IPS-20b (cell line): ENCODE measurements at regions not wholly inside any gene's neighbourhood (a gene's known extent, or its start where the extent isn't known, plus 50 kb on each side); places are given as distances from the start of the nearest gene placed in this dataset.
"Not testable (repeated sequence)": the region's sequence is repeated elsewhere in the genome, so short reads cannot be mapped to it uniquely, and the experiment has no call there.

Source experiments
- H3K27ac ChIP-seq: one replicate; pipeline ENCODE4 v1.5.1; 2013; ENCODE audit warnings: low read length
- H3K27me3 ChIP-seq: 2 replicates; pipeline ENCODE4 v1.6.1; 2013; ENCODE audit warnings: mild to moderate bottlenecking, low read length, inconsistent platforms; ENCODE audit not compliant: insufficient read depth
- H3K36me3 ChIP-seq: 2 replicates; pipeline ENCODE4 v1.6.1; 2013; ENCODE audit warnings: low read depth, mild to moderate bottlenecking, inconsistent platforms, low read length, moderate library complexity; ENCODE audit not compliant: insufficient read depth
- H3K4me1 ChIP-seq: 2 replicates; pipeline ENCODE4 v1.6.1; 2013; ENCODE audit warnings: mild to moderate bottlenecking, control low read depth, inconsistent platforms, low read length, moderate library complexity; ENCODE audit not compliant: insufficient read depth
- H3K4me3 ChIP-seq: 2 replicates; pipeline ENCODE4 v1.5.1; 2013; ENCODE audit warnings: mild to moderate bottlenecking, low read length, inconsistent platforms
- H3K9ac ChIP-seq: 2 replicates; pipeline ENCODE4 v1.6.1; 2013; ENCODE audit warnings: low read depth, mild to moderate bottlenecking, inconsistent platforms, low read length, moderate library complexity
- H3K9me3 ChIP-seq: 2 replicates; pipeline ENCODE4 v1.6.1; 2013; ENCODE audit warnings: mild to moderate bottlenecking, low read depth, low read length, inconsistent platforms; ENCODE audit not compliant: insufficient read depth

DNA sequence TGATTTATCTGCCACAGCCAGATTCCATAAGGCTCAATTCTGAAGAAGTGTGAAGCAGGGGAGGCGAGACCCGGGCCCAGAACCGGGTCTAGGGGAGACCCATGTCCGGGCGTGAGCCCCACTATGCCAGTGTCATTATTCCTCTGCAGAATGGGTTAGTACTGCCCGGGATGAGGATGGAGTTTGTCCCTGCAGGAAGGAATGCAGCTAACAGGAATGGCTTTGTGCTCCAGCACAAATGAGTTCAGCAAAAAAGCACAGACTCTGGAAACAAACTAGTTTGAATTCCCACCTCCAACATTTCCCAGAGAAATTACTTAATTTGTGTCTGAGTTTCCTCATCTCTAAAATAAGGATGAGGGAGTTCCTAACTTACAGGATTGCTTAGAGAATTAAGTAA, 202.9 kb downstream of the SYK start:
- Histone ChIP-seq H3K9me3 (peaks cover 10% of the 10 kb centered on the region), H3K4me1 (no peaks in the 10 kb centered on the region), H3K27me3 (no peaks in the 10 kb centered on the region), H3K36me3 (no peaks in the 10 kb centered on the region), H3K27ac (no peak overlapping the region), H3K9ac (no peak overlapping the region), H3K4me3 (no peak overlapping the region)

DNA sequence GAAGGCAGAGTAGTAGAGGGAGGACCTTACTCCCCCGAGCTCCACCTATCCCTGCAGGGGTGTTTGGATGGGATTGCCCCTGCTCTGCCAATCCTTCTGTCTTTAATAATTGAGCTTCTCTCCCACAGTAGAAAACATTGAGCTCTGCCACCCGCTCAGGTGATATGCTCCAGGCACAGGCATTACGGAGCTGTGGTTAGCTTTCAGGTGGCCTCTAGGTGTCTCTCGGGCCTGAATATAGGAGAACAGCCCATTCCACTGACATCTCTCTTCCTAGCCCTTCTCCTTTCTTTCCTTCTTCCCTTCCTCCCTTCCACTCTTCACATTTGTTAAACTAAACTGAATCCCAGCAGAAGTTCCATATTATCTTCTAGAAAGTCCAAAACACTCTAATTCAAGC, 203.4 kb downstream of the SYK start:
- Histone ChIP-seq H3K4me3 (no peak overlapping the region), H3K27ac (no peak overlapping the region), H3K4me1 (no peaks in the 10 kb centered on the region), H3K9me3 (peaks cover 10% of the 10 kb centered on the region), H3K27me3 (no peaks in the 10 kb centered on the region), H3K9ac (no peak overlapping the region), H3K36me3 (no peaks in the 10 kb centered on the region)

DNA sequence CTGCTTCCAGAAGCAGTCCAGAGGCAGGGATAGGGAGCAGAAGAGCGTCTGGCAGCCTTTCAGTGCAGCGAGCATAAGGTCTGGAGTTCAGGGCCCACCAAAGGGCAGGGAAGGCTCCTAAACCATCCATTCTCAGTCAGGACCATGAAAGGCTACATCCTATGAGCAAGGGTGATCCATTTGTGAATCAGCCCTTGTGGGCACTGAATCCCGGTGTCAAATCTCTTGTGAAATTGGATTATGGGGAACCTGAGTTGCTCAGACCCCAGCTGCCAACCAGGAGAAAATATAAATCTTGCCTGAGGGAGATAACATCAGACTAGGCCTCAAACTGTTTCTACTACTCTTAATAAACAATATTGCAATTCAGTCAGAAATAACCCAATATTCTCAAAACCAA, 204.4 kb downstream of the SYK start:
- H3K27me3 ChIP-seq: no peaks in the 10 kb centered on the region

DNA sequence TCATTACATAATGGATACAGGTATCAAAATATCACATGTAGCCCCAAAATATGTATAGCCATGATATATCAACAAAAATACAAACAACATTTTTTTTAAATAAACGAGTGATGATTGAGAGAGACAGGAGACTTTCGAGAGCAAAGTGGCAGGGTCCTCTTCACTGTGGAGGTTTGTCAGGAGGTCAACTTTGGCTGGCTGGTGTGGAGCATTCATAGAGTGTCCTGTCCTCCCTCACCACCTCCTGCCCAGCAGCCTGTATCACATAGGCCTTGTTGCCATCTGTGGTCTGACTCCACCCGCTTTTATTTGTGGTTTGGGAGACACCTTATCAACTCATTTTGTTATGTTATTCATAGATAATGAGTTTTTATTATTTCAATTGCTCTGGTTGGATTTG, 206.9 kb downstream of the SYK start:
- Histone ChIP-seq H3K27me3 (no peaks in the 10 kb centered on the region), H3K9ac (no peak overlapping the region), H3K27ac (no peak overlapping the region), H3K4me1 (no peaks in the 10 kb centered on the region), H3K9me3 (no peaks in the 10 kb centered on the region; the same call in 1 of the 2 replicates), H3K4me3 (no peak overlapping the region), H3K36me3 (no peaks in the 10 kb centered on the region)

More for the DNA sequence above, 204.4 kb downstream of the SYK start:
- Histone ChIP-seq H3K4me3 (no peak overlapping the region), H3K9ac (no peak overlapping the region), H3K27ac (no peak overlapping the region), H3K9me3 (peaks cover 10% of the 10 kb centered on the region), H3K36me3 (no peaks in the 10 kb centered on the region), H3K4me1 (no peaks in the 10 kb centered on the region)

DNA sequence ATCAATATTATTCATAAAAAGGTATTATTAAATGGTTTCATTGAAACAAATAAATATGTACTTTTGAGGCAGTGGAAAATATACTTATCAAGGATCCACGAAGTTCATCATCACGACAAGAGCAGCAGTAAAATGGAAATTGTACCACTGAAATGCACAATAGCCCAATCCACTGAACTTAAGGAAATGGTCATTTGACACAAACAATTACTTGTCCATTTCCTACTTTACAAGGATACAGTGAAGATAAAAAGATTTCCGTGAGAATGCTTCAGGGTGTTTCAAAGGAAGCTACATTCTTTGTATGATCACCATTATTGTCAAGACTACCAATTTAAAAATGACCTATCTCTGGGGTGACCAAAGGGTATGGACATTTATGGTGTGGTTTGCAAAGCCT, 210.3 kb downstream of the SYK start:
- no peaks in the 10 kb centered on the region for H3K4me1 ChIP-seq
- H3K36me3 ChIP-seq: no peaks in the 10 kb centered on the region
- no peak overlapping the region for H3K9ac ChIP-seq
- no peak overlapping the region for H3K4me3 ChIP-seq
- no peaks in the 10 kb centered on the region for H3K9me3 ChIP-seq
- H3K27ac ChIP-seq: no peak overlapping the region
- no peaks in the 10 kb centered on the region for H3K27me3 ChIP-seq

DNA sequence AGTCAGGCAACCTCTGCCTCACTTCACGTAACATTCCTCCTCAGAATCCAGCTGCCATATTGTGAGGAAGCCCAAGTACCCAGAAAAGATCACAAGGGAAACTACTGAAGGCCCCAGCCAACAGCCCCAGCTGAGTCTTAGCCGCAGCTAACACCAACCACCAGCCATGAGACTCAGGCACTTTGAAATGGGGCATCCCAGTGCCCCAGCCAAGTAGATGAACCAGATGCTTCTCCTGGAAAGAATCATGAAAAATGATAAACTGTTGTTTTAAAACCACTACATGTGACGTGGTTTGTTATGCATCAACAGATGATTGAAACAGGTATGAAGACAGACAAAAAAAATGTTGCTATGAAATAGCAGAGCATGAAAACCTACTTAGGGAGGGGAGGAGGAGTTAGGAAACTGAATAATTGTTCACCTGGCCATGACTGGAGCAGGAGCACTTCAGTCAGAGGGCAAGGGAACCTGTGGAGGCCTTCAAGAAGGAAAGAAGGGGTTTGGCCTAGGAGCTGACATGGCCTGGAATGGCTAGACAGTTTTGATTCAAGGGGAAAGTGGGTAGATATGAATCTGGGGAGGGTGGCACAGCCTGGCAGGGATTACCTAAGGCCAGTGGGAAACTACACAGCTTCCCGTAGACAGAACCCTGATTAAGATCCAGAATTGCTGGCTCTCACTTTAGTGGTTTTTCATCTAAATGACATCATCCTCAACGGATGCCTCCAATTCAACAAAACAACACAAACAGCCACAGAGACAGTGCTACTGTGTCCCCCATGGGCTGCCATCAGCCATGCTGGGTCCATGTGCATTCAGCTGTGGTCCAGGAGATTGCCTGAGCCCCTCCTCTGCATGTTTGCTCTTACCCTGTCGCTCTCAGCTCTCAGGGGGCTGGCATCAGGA, 211.6 kb downstream of the SYK start:
- H3K36me3 ChIP-seq: no peaks in the 10 kb centered on the region
- no peak overlapping the region for H3K27ac ChIP-seq
- H3K27me3 ChIP-seq: no peaks in the 10 kb centered on the region
- no peaks in the 10 kb centered on the region for H3K9me3 ChIP-seq
- H3K4me1 ChIP-seq: no peaks in the 10 kb centered on the region
- no peak overlapping the region for H3K4me3 ChIP-seq
- H3K9ac ChIP-seq: no peak overlapping the region

DNA sequence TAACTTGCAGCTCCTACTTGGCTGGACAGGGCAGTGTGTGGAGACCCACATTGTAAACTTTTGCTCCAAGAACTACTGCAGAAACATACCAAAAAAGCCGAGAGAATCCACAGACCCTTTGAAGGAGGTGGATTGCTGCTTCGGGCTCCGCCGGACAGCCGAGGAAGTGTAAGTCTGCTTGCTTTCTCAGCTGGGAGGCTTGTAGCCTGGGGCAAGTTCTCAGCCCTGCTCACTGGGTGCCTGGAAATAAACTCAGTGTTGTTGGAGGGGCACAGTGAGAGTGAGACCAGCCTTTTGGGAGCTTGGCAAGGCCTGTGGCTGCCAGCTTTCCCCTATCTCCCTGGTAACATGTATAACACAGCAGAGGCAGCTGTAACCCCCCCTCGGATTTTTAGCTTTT, 215.6 kb downstream of the SYK start:
- Histone ChIP-seq H3K4me3 (no peak overlapping the region), H3K27ac (no peak overlapping the region), H3K9ac (no peak overlapping the region), H3K27me3 (no peaks in the 10 kb centered on the region), H3K9me3 (no peaks in the 10 kb centered on the region), H3K36me3 (no peaks in the 10 kb centered on the region), H3K4me1 (no peaks in the 10 kb centered on the region)

DNA sequence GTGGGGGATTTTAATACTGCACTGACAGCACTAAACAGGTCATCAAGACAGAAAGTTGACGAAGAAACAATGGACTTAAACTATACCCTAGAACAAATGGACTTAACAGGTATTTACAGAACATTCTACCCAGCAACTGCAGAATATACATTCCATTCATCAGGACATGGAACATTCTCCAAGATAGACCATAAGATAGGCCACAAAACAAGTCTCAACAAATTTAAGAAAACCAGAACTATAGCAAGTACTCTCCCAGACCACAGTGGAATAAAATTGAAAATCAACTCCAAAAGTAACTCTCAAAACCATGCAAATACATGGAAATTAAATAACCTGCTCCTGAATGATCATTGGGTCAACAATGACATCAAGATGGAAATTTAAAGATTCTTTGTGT, 218.3 kb downstream of the SYK start:
- not testable (repeated sequence) for H3K4me1 ChIP-seq, H3K4me3 ChIP-seq, H3K9ac ChIP-seq, H3K9me3 ChIP-seq, H3K36me3 ChIP-seq, H3K27ac ChIP-seq, H3K27me3 ChIP-seq

DNA sequence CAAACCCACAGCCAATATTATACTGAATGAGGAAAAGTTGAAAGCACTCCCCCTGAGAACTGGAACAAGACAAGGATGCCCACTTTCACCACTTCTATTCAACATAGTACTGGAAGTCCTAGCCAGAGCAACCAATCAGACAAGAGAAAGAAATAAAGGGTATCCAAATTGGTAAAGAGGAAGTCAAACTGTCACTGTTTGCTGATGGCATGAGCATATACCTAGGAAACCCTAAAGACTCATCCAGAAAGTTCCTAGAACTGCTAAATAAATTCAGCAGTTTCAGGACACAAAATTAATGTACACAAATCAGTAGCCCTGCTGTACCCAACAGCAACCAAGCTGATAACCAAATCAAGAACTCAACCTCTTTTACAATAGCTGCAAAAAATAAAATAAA, 220.0 kb downstream of the SYK start:
- H3K4me3 ChIP-seq, H3K9me3 ChIP-seq, H3K4me1 ChIP-seq, H3K9ac ChIP-seq, H3K36me3 ChIP-seq, H3K27me3 ChIP-seq, H3K27ac ChIP-seq: not testable (repeated sequence)

DNA sequence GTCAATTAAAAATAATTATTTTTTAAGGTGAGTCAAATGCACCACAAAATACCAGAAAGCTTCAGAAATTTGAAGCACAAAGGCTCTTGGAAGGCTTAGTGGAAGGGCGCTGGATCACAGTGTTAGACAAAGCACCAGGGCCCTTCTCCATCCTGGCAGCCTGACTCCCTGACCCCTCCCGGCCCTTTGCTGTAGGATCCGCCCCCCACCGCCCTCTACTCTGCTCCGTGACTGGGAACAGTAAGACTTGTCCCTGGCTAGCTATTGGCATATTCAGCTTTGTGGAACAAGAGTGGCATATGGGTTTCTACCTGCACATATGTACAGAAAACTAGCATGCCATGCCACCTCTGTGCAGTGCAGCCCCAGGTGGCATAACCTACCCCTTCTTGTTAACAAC, 222.1 kb downstream of the SYK start:
- no peaks in the 10 kb centered on the region for H3K9me3 ChIP-seq
- H3K27me3 ChIP-seq: no peaks in the 10 kb centered on the region
- H3K27ac ChIP-seq: no peak overlapping the region
- H3K4me3 ChIP-seq: no peak overlapping the region
- H3K4me1 ChIP-seq: no peaks in the 10 kb centered on the region
- H3K36me3 ChIP-seq: no peaks in the 10 kb centered on the region
- H3K9ac ChIP-seq: no peak overlapping the region

DNA sequence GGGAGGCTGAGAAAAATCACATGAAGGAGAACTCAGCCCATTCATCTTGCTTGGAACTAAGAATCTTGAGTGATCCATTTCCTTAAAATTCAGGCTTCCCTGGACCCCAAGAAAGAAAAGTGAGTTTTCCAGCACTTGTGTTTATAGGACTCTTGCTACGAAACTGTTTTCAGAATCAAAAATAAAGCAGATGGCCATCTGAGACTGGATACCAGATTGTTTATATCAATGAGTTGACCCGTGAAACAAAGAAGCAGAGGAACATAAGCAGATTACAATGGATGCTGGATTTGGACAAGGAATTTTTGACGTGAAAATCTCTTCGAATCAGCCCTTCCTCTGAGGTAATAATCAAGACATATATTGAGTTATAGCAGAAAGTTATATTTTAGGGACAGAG, 223.2 kb downstream of the SYK start:
- Histone ChIP-seq H3K9ac (no peak overlapping the region), H3K27ac (no peak overlapping the region), H3K36me3 (no peaks in the 10 kb centered on the region), H3K4me3 (no peak overlapping the region), H3K9me3 (no peaks in the 10 kb centered on the region), H3K4me1 (no peaks in the 10 kb centered on the region), H3K27me3 (no peaks in the 10 kb centered on the region)

DNA sequence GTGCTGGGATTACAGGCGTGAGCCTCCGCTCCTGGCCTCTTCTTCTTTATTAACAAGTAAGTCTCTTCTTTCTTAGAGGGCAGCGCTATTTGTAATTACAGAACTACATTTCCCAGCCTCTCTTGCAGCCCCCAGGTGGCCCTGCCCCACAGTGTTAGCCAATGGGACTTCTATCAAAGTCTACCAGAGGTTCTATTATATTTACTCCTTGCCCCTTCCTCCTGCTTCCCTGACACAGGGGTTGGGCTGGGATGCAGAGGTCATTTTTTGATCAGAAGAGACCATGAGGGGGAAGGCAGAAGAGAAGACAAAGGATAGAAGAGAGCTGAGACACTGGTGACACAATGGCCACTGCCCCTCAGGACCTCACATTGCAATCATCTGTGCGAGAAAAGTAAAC, 224.2 kb downstream of the SYK start:
- H3K9me3 ChIP-seq: no peaks in the 10 kb centered on the region
- no peaks in the 10 kb centered on the region for H3K4me1 ChIP-seq
- no peak overlapping the region for H3K9ac ChIP-seq
- H3K4me3 ChIP-seq: no peak overlapping the region
- no peaks in the 10 kb centered on the region for H3K36me3 ChIP-seq
- no peaks in the 10 kb centered on the region for H3K27me3 ChIP-seq
- no peak overlapping the region for H3K27ac ChIP-seq
